H9 (cell line): ENCODE measurements at regions not wholly inside any gene's neighbourhood (a gene's known extent, or its start where the extent isn't known, plus 50 kb on each side); places are given as distances from the start of the nearest gene placed in this dataset.

Experiments used
- DNase-seq: peaks from one replicate; pipeline ENCODE4 v3.0.0-alpha.2; 2017
- H2AFZ ChIP-seq: one replicate; pipeline ENCODE4 v1.6.1; 2013; ENCODE audit warnings: mild to moderate bottlenecking, low read length, control low read depth, moderate library complexity
- H2AK5ac ChIP-seq: 2 replicates; pipeline ENCODE4 v1.6.1; 2013; ENCODE audit warnings: low read length, control low read depth, mixed read lengths; ENCODE audit not compliant: insufficient read length
- H2BK120ac ChIP-seq: one replicate; pipeline ENCODE4 v1.6.1; 2013; ENCODE audit warnings: low read depth, mild to moderate bottlenecking, low read length, control low read depth, inconsistent platforms; ENCODE audit not compliant: poor library complexity, severe bottlenecking
- H2BK12ac ChIP-seq: 2 replicates; pipeline ENCODE4 v1.6.1; 2013; ENCODE audit warnings: low read length, control low read depth, mixed read lengths, low read depth; ENCODE audit not compliant: insufficient read length
- H2BK15ac ChIP-seq: 2 replicates; pipeline ENCODE4 v1.6.1; 2013; ENCODE audit warnings: low read depth, low read length, control low read depth
- H2BK20ac ChIP-seq: one replicate; pipeline ENCODE4 v1.6.1; 2013; ENCODE audit warnings: low read depth, mild to moderate bottlenecking, low read length, control low read depth, inconsistent platforms; ENCODE audit not compliant: poor library complexity, severe bottlenecking
- H2BK5ac ChIP-seq: 2 replicates; pipeline ENCODE4 v1.6.1; 2013; ENCODE audit warnings: low read length, control low read depth, mixed read lengths; ENCODE audit not compliant: insufficient read length
- H3K14ac ChIP-seq: 2 replicates; pipeline ENCODE4 v1.6.1; 2013; ENCODE audit warnings: low read length, control low read depth; ENCODE audit not compliant: insufficient read depth
- H3K18ac ChIP-seq: 2 replicates; pipeline ENCODE4 v1.6.1; 2013; ENCODE audit warnings: low read depth, mild to moderate bottlenecking, mixed read lengths, low read length, control low read depth; ENCODE audit not compliant: insufficient read length
- H3K23ac ChIP-seq: 2 replicates; pipeline ENCODE4 v1.6.1; 2013; ENCODE audit warnings: low read length, control low read depth, mixed read lengths, low read depth; ENCODE audit not compliant: insufficient read length
- H3K23me2 ChIP-seq: 2 replicates; pipeline ENCODE4 v1.6.1; 2013; ENCODE audit warnings: low read depth, mild to moderate bottlenecking, mixed read lengths, low read length, control low read depth; ENCODE audit not compliant: insufficient read length, poor library complexity, severe bottlenecking
- H3K27ac ChIP-seq: 2 replicates; pipeline ENCODE4 v1.5.1; 2013; ENCODE audit warnings: low read length, control low read depth, mixed read lengths, low read depth; ENCODE audit not compliant: insufficient read length
- H3K27me3 ChIP-seq: 2 replicates; pipeline ENCODE4 v1.6.1; 2013; ENCODE audit warnings: low read length, control low read depth, inconsistent platforms; ENCODE audit not compliant: insufficient read depth
- H3K4ac ChIP-seq: 2 replicates; pipeline ENCODE4 v1.6.1; 2013; ENCODE audit warnings: low read depth, mild to moderate bottlenecking, control low read depth, inconsistent platforms, low read length, moderate library complexity
- H3K4me1 ChIP-seq: 2 replicates; pipeline ENCODE4 v1.6.1; 2013; ENCODE audit warnings: low read length, control low read depth, inconsistent platforms; ENCODE audit not compliant: insufficient read depth
- H3K4me2 ChIP-seq: 2 replicates; pipeline ENCODE4 v1.6.1; 2013; ENCODE audit warnings: low read length, control low read depth, mixed read lengths; ENCODE audit not compliant: insufficient read length, insufficient read depth
- H3K56ac ChIP-seq: 2 replicates; pipeline ENCODE4 v1.6.1; 2013; ENCODE audit warnings: low read depth, mild to moderate bottlenecking, mixed read lengths, low read length, control low read depth; ENCODE audit not compliant: insufficient read length
- H3K79me1 ChIP-seq: 2 replicates; pipeline ENCODE4 v1.6.1; 2013; ENCODE audit warnings: low read depth, mild to moderate bottlenecking, moderate library complexity, low read length, control low read depth, inconsistent platforms; ENCODE audit not compliant: insufficient read depth, poor library complexity, severe bottlenecking
- H3K79me2 ChIP-seq: 2 replicates; pipeline ENCODE4 v1.6.1; 2013; ENCODE audit warnings: low read length, control low read depth, inconsistent platforms; ENCODE audit not compliant: insufficient read depth
- H3K9ac ChIP-seq: 2 replicates; pipeline ENCODE4 v1.6.1; 2013; ENCODE audit warnings: low read length, control low read depth, mixed read lengths; ENCODE audit not compliant: insufficient read length; ENCODE audit errors: extremely low read depth
- H3K9me3 ChIP-seq: one replicate; pipeline ENCODE4 v1.6.1; 2013; ENCODE audit warnings: low read depth, low read length, inconsistent platforms; ENCODE audit not compliant: control insufficient read depth
- H3T11ph ChIP-seq: one replicate; pipeline ENCODE4 v1.6.1; 2013; ENCODE audit warnings: mild to moderate bottlenecking, low read length, control low read depth, inconsistent platforms
- H4K20me1 ChIP-seq: one replicate; pipeline ENCODE4 v1.6.1; 2013; ENCODE audit not compliant: control insufficient read depth, insufficient read length, insufficient read depth
- H4K5ac ChIP-seq: 2 replicates; pipeline ENCODE4 v1.6.1; 2013; ENCODE audit warnings: low read depth, mild to moderate bottlenecking, mixed read lengths, low read length, control low read depth; ENCODE audit not compliant: insufficient read length
- H4K8ac ChIP-seq: replicated peaks from 2 replicates; pipeline ENCODE4 v1.6.1; 2013; ENCODE audit warnings: low read length, control low read depth, mixed read lengths, low read depth; ENCODE audit not compliant: insufficient read length
- H4K91ac ChIP-seq: 2 replicates; pipeline ENCODE4 v1.6.1; 2013; ENCODE audit warnings: low read depth, mild to moderate bottlenecking, moderate library complexity, mixed read lengths, low read length, control low read depth; ENCODE audit not compliant: insufficient read length
- H3K27ac Mint-ChIP-seq, 3 experiments: 2 replicates in 2 of 3; 3 replicates in 1 of 3; pipeline ENCODE4 v1.8.0; 2020 to 2021; ENCODE audit warnings: mixed read lengths in 3 of 3, mild to moderate bottlenecking in 1 of 3, moderate library complexity in 1 of 3
- H3K27me3 Mint-ChIP-seq: 2 replicates; pipeline ENCODE4 v1.8.0; 2021; ENCODE audit warnings: low read depth, mild to moderate bottlenecking, moderate library complexity, mixed read lengths
- H3K36me3 Mint-ChIP-seq, 3 experiments: 2 replicates in 2 of 3; 3 replicates in 1 of 3; pipeline ENCODE4 v1.8.0; 2020 to 2021; ENCODE audit warnings: low read depth in 3 of 3, mixed read lengths in 3 of 3; ENCODE audit not compliant: insufficient read depth in 1 of 3
- H3K4me1 Mint-ChIP-seq, 2 experiments: 2 replicates each; pipeline ENCODE4 v1.8.0; 2020; ENCODE audit warnings: mixed read lengths in 2 of 2
- H3K4me3 Mint-ChIP-seq, 2 experiments: 2 replicates in 1 of 2; 3 replicates in 1 of 2; pipeline ENCODE4 v1.8.0; 2020 to 2021; ENCODE audit warnings: mild to moderate bottlenecking in 2 of 2, mixed read lengths in 2 of 2, moderate library complexity in 1 of 2
- H3K9me3 Mint-ChIP-seq, 2 experiments: 2 replicates in 1 of 2; 3 replicates in 1 of 2; pipeline ENCODE4 v1.8.0; 2020; ENCODE audit warnings: mild to moderate bottlenecking in 2 of 2, mixed read lengths in 2 of 2, moderate library complexity in 1 of 2
- CTCF ChIP-seq: fragments of 200-600 bp; sonication (generic); conservative IDR thresholded peaks from 3 replicates; pipeline ENCODE4 v1.8.0; 2021; ENCODE audit warnings: antibody characterized with exemption, mild to moderate bottlenecking
- WGBS: extraction: QIAGEN DNeasy Blood & Tissue Kit; methylation state at CpG from one replicate; pipeline ENCODE4 v1.1.7; 2013; ENCODE audit warnings: missing lambda C conversion rate, low lambda C conversion rate, mixed read lengths; ENCODE audit not compliant: insufficient read length; ENCODE audit errors: extremely low coverage; 5-methylcytosine and 5-hydroxymethylcytosine counted together

- Histone ChIP-seq H3K27ac (no peak overlapping the region), H3K4me2 (no peak overlapping the region), H3K4ac (no peak overlapping the region), H3K14ac (no peak overlapping the region), H3K23me2 (no peaks in the 10 kb centered on the region), H3K23ac (no peak overlapping the region), H4K91ac (no peak overlapping the region), H3K9me3 (no peaks in the 10 kb centered on the region), H2BK120ac (no peak overlapping the region), H3K79me2 (no peaks in the 10 kb centered on the region), H2BK12ac (no peak overlapping the region), H3K27me3 (no peaks in the 10 kb centered on the region), H4K5ac (no peak overlapping the region), H2BK15ac (no peak overlapping the region), H2AK5ac (no peak overlapping the region), H3K56ac (no peak overlapping the region), H3T11ph (no peak overlapping the region), H3K9ac (no peak overlapping the region), H2BK20ac (no peak overlapping the region), H3K4me1 (no peaks in the 10 kb centered on the region), H3K79me1 (no peaks in the 10 kb centered on the region), H3K18ac (no peak overlapping the region), H4K20me1 (no peaks in the 10 kb centered on the region), H4K8ac (no peak overlapping the region), H2AFZ (no peak overlapping the region), H2BK5ac (no peak overlapping the region)
- Mint-ChIP-seq H3K27me3 (peaks cover 11% of the 10 kb centered on the region), H3K9me3 (no peaks in the 10 kb centered on the region; a peak in 2 of 5 replicates), H3K4me3 (no peak overlapping the region), H3K4me1 (peaks cover 15 to 26% of the 10 kb centered on the region in 2 experiments), H3K27ac (no peak overlapping the region; a peak in 1 of 7 replicates), H3K36me3 (no peaks in the 10 kb centered on the region; a peak in 1 of 7 replicates)
- no peak for DNase-seq
- WGBS = no CpG with 5 or more reads among the region's 2 CpGs
- TF ChIP-seq CTCF = no peak
Observed at GRCh38 chr10:44060719-44061118, 324.2 kb downstream of the CXCL12 start.
